ENCODE measurements at regions not wholly inside any gene's neighbourhood (a gene's known extent, or its start where the extent isn't known, plus 50 kb on each side); places are given as distances from the start of the nearest gene placed in this dataset.

- Histone ChIP-seq H4K20me1 (ENCODE audit: insufficient read depth, low read length) (no peaks in the 10 kb centered on the region), H3K27me3 (ENCODE audit: insufficient read depth, low read length, poor library complexity) (peaks cover 10% of the 10 kb centered on the region)
These were observed 342.0 kb upstream of the IRX4 start for GRCh38 chr5:2224689-2225088.

GRCh38 chr5:2223303-2223702 lies 340.6 kb upstream of the IRX4 start:
- no peak overlapping the region for H3K4me3 ChIP-seq (ENCODE audit: low read depth in 1 of 2, low read length in 2 of 2)
- no peaks in the 10 kb centered on the region for H3K9me3 ChIP-seq (ENCODE audit: insufficient read depth, low read length, severe bottlenecking)
- H3K4me2 ChIP-seq (ENCODE audit: insufficient read depth, low read length) = no peak overlapping the region
- H3K27ac ChIP-seq (ENCODE audit: low read length) = no peak overlapping the region
- H3K9ac ChIP-seq (ENCODE audit: low read depth, low read length) = no peak overlapping the region
- H3K4me1 ChIP-seq (ENCODE audit: insufficient read depth, low read length) = no peaks in the 10 kb centered on the region
- peaks cover 5% of the 10 kb centered on the region for H3K27me3 ChIP-seq (ENCODE audit: insufficient read depth, low read length, poor library complexity)
- no peak for ATAC-seq (ENCODE audit: insufficient read depth, low read depth)
- no peaks in the 10 kb centered on the region for H4K20me1 ChIP-seq (ENCODE audit: insufficient read depth, low read length)
- TF ChIP-seq EZH2 (IDR thresholded peaks at IDR 0.05; ENCODE audit: borderline replicate concordance, low read depth, low read length, severe bottlenecking) (no peak), CTCF (IDR thresholded peaks at IDR 0.05; ENCODE audit: borderline replicate concordance, extremely low read depth, low read length, poor library complexity, severe bottlenecking) (no peak)
- no peak for DNase-seq
- no peak overlapping the region for H2AFZ ChIP-seq (ENCODE audit: low read depth, low read length)
- H3K36me3 ChIP-seq (ENCODE audit: insufficient read depth, low read length) = no peaks in the 10 kb centered on the region
- H3K79me2 ChIP-seq (ENCODE audit: insufficient read depth, low read length) = no peaks in the 10 kb centered on the region

More at GRCh38 chr5:2224689-2225088, 342.0 kb upstream of the IRX4 start:
- H3K4me1 ChIP-seq (ENCODE audit: insufficient read depth, low read length) = no peaks in the 10 kb centered on the region
- H3K9me3 ChIP-seq (ENCODE audit: insufficient read depth, low read length, severe bottlenecking) = no peaks in the 10 kb centered on the region
- ATAC-seq (ENCODE audit: insufficient read depth, low read depth) (no peak), DNase-seq (no peak)
- no peak overlapping the region for H3K4me3 ChIP-seq (ENCODE audit: low read depth in 1 of 2, low read length in 2 of 2)
- H3K36me3 ChIP-seq (ENCODE audit: insufficient read depth, low read length) = no peaks in the 10 kb centered on the region
- no peak overlapping the region for H3K9ac ChIP-seq (ENCODE audit: low read depth, low read length)
- H3K4me2 ChIP-seq (ENCODE audit: insufficient read depth, low read length) = no peak overlapping the region
- H3K79me2 ChIP-seq (ENCODE audit: insufficient read depth, low read length) = no peaks in the 10 kb centered on the region
- H3K27ac ChIP-seq (ENCODE audit: low read length) = no peak overlapping the region
- no peak overlapping the region for H2AFZ ChIP-seq (ENCODE audit: low read depth, low read length)
- TF ChIP-seq CTCF (IDR thresholded peaks at IDR 0.05; ENCODE audit: borderline replicate concordance, extremely low read depth, low read length, poor library complexity, severe bottlenecking) = no peak
- TF ChIP-seq EZH2 (IDR thresholded peaks at IDR 0.05; ENCODE audit: borderline replicate concordance, low read depth, low read length, severe bottlenecking) = no peak

- no peaks in the 10 kb centered on the region for H3K36me3 ChIP-seq (ENCODE audit: insufficient read depth, low read length)
- TF ChIP-seq CTCF (IDR thresholded peaks at IDR 0.05; ENCODE audit: borderline replicate concordance, extremely low read depth, low read length, poor library complexity, severe bottlenecking) (no peak), EZH2 (IDR thresholded peaks at IDR 0.05; ENCODE audit: borderline replicate concordance, low read depth, low read length, severe bottlenecking) (no peak)
- H2AFZ ChIP-seq (ENCODE audit: low read depth, low read length) = no peak overlapping the region
- no peak overlapping the region for H3K4me3 ChIP-seq (ENCODE audit: low read depth in 1 of 2, low read length in 2 of 2)
- no peak overlapping the region for H3K9ac ChIP-seq (ENCODE audit: low read depth, low read length)
- no peaks in the 10 kb centered on the region for H4K20me1 ChIP-seq (ENCODE audit: insufficient read depth, low read length)
- no peaks in the 10 kb centered on the region for H3K9me3 ChIP-seq (ENCODE audit: insufficient read depth, low read length, severe bottlenecking)
- H3K27ac ChIP-seq (ENCODE audit: low read length) = no peak overlapping the region
- DNase-seq (no peak), ATAC-seq (ENCODE audit: insufficient read depth, low read depth) (no peak)
- no peaks in the 10 kb centered on the region for H3K4me1 ChIP-seq (ENCODE audit: insufficient read depth, low read length)
- no peak overlapping the region for H3K4me2 ChIP-seq (ENCODE audit: insufficient read depth, low read length)
- H3K79me2 ChIP-seq (ENCODE audit: insufficient read depth, low read length) = no peaks in the 10 kb centered on the region
- peaks cover 2% of the 10 kb centered on the region for H3K27me3 ChIP-seq (ENCODE audit: insufficient read depth, low read length, poor library complexity)
These were observed 339.7 kb upstream of the IRX4 start for GRCh38 chr5:2222246-2222992.

Data from DND-41 (cell line).